Sigmoid colon (tissue), 6 donors: ENCODE measurements at regions not wholly inside any gene's neighbourhood (a gene's known extent, or its start where the extent isn't known, plus 50 kb on each side); places are given as distances from the start of the nearest gene placed in this dataset.

ENCODE experiments used
- DNase-seq: peaks from one replicate; pipeline ENCODE4 v3.0.0-alpha.2; 2019
- H3K27ac ChIP-seq, 4 donors: fragments of 200-600 bp; sonication (generic); one replicate each; pipeline ENCODE4 v1.5.1; 2016 to 2019; ENCODE audit warnings: mild to moderate bottlenecking in 1 of 4
- H3K27me3 ChIP-seq, 3 donors: fragments of 200-600 bp; sonication (generic); one replicate each; pipeline ENCODE4 v1.5.1; 2019; ENCODE audit warnings: mild to moderate bottlenecking in 1 of 3
- H3K36me3 ChIP-seq, 4 donors: fragments of 200-600 bp; sonication (generic); one replicate each; pipeline ENCODE4 v1.5.1; 2016 to 2019
- H3K4me1 ChIP-seq, 4 donors: fragments of 200-600 bp; sonication (generic); one replicate each; pipeline ENCODE4 v1.5.1; 2017 to 2019
- H3K4me3 ChIP-seq, 4 donors: fragments of 200-600 bp; sonication (generic); one replicate each; pipeline ENCODE4 v1.5.1; 2017 to 2019; ENCODE audit warnings: mild to moderate bottlenecking in 2 of 4, moderate library complexity in 1 of 4
- H3K9me3 ChIP-seq, 4 donors: fragments of 200-600 bp in 3 of 4; sonication (generic) in 3 of 4; one replicate each; pipeline versions ENCODE4 v1.5.1 to v1.6.1; 2013 to 2019
- CTCF ChIP-seq, 4 experiments: fragments of 450-650 bp in 3 of 4; fragments of 200-600 bp in 1 of 4; IDR thresholded peaks; one replicate each; pipeline ENCODE4 v1.5.1; 2016 to 2019; ENCODE audit warnings: antibody characterized with exemption in 4 of 4, mild to moderate bottlenecking in 3 of 4, moderate library complexity in 2 of 4
- EP300 ChIP-seq, 4 donors: sonication (generic); formaldehyde crosslinking; IDR thresholded peaks; one replicate each; pipeline ENCODE4 v1.6.1; 2017; ENCODE audit warnings: antibody characterized with exemption in 4 of 4
- POLR2A ChIP-seq, 2 donors: fragments of 450-650 bp; IDR thresholded peaks; one replicate each; pipeline ENCODE4 v1.6.1; 2016; ENCODE audit warnings: antibody characterized with exemption in 2 of 2, mild to moderate bottlenecking in 2 of 2, moderate library complexity in 2 of 2
- POLR2AphosphoS5 ChIP-seq, 4 donors: sonication (generic); formaldehyde crosslinking; IDR thresholded peaks; one replicate each; pipeline ENCODE4 v1.6.1; 2017; ENCODE audit warnings: antibody characterized with exemption in 4 of 4
- WGBS, 2 donors: extraction: QIAGEN DNeasy Blood & Tissue Kit; methylation state at CpG; one replicate each; pipeline ENCODE4 v1.1.7; 2013; 5-methylcytosine and 5-hydroxymethylcytosine counted together
- intact Hi-C: fragments of 100-400 bp; cut with DNase I; formaldehyde crosslinking; loops from one replicate; pipeline ENCODE4 v1.15.1; 2023
- donor health status: healthy with polysubstance abuse.
- donor health status: healthy.

DNA sequence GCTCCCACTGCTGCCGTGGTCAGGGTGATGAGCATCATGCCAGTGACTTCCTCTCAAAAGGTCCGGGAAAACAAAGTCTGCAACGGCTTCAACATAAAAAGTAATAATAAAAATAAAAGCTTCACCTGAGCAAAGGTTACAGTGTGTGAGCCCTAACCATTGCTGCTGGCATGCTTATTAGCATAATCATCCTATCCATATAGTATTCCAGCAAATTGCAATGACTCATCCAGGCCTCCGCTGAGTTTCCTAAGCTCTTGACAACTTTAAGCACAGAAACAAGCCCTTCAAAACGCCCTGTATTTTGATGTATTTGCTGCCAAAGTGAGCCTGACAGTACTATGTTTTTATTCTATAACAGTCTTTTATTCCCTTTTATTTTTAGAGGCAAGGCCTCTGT lies 100.5 kb downstream of the AASDH start:
- Histone ChIP-seq H3K4me3 (no peak overlapping the region), H3K27me3 (no peaks in the 10 kb centered on the region), H3K27ac (no peak overlapping the region), H3K36me3 (no peaks in the 10 kb centered on the region), H3K9me3 (peaks cover 0 to 3% (median 0%) of the 10 kb centered on the region in 4 donors), H3K4me1 (peaks cover 0 to 3% (median 0%) of the 10 kb centered on the region in 4 donors)
- DNase-seq = no peak
- intact Hi-C loops = no loop called here
- TF ChIP-seq CTCF (IDR thresholded peaks at IDR 0.05) (no peak), EP300 (IDR thresholded peaks at IDR 0.05) (no peak), POLR2A (IDR thresholded peaks at IDR 0.05) (no peak), POLR2AphosphoS5 (IDR thresholded peaks at IDR 0.05) (no peak)
- WGBS, 2 donors = 63 to 84% methylated on average over 5 of the region's 5 CpGs

GRCh38 chr4:56283375-56283774 lies 103.9 kb downstream of the AASDH start:
- no peaks in the 10 kb centered on the region for H3K36me3 ChIP-seq
- 96 to 97% methylated on average over 2 of the region's 2 CpGs for WGBS, 2 donors
- intact Hi-C loops = no loop called here
- no peaks in the 10 kb centered on the region for H3K4me1 ChIP-seq
- H3K27me3 ChIP-seq = no peaks in the 10 kb centered on the region
- DNase-seq = no peak
- no peak overlapping the region for H3K4me3 ChIP-seq
- peaks cover 0 to 3% (median 0%) of the 10 kb centered on the region in 4 donors for H3K9me3 ChIP-seq
- TF ChIP-seq CTCF (IDR thresholded peaks at IDR 0.05) = no peak
- TF ChIP-seq EP300 (IDR thresholded peaks at IDR 0.05) = no peak
- no peak for TF ChIP-seq POLR2AphosphoS5 (IDR thresholded peaks at IDR 0.05)
- TF ChIP-seq POLR2A (IDR thresholded peaks at IDR 0.05) = no peak
- H3K27ac ChIP-seq = no peak overlapping the region

DNA sequence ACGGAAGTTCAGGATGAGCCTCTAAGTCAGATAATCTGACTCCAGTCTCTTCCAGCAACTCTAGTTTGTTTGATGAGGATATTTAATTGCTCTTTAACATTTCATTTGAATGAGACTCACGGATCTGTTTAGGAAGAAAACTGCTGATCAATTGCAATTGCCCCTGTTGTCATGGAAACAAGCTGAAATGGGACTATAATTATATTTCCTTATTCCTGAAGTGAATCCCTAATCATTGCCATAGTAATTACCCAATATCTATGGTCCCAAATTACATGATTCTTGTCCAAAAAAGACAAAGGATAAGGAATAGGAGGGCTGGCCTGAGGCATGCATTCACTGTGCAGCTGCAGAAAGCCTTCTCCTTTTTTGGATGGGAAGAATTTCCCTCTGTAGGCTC lies 105.3 kb downstream of the AASDH start:
- Histone ChIP-seq H3K27ac (no peak overlapping the region), H3K9me3 (peaks cover 0 to 3% (median 0%) of the 10 kb centered on the region in 4 donors), H3K27me3 (no peaks in the 10 kb centered on the region), H3K4me1 (no peaks in the 10 kb centered on the region), H3K36me3 (no peaks in the 10 kb centered on the region), H3K4me3 (no peak overlapping the region)
- DNase-seq = no peak
- WGBS, 2 donors = 78 to 82% methylated on average over 2 of the region's 2 CpGs
- intact Hi-C loops = no loop called here
- TF ChIP-seq POLR2A (IDR thresholded peaks at IDR 0.05) (no peak), CTCF (IDR thresholded peaks at IDR 0.05) (no peak)

DNA sequence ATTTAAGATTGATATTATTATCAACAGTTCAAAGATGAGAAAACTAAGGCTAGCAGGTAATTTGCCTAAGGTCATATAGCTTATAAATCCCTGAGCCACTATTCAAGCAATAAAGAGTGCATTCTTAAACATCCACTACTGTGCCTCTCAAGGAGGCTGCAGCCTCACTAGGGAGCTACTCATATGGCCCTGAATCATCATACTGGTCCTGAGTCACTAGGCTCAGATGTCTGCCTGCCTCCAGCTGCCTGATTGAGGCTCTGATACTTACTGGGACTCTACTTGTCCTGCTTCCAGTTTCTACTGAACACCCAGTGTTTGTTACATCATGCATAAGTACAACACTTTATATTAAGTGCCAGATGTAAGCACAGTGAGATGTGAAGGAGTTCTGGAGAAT lies 110.7 kb downstream of the AASDH start:
- TF ChIP-seq EP300 (IDR thresholded peaks at IDR 0.05) (no peak), CTCF (IDR thresholded peaks at IDR 0.05) (no peak), POLR2AphosphoS5 (IDR thresholded peaks at IDR 0.05) (no peak), POLR2A (IDR thresholded peaks at IDR 0.05) (no peak)
- no peak overlapping the region for H3K4me3 ChIP-seq
- no peak overlapping the region for H3K27ac ChIP-seq
- intact Hi-C loops = no loop called here
- H3K4me1 ChIP-seq = no peaks in the 10 kb centered on the region
- no peak for DNase-seq
- H3K27me3 ChIP-seq = no peaks in the 10 kb centered on the region
- H3K9me3 ChIP-seq = no peaks in the 10 kb centered on the region
- no peaks in the 10 kb centered on the region for H3K36me3 ChIP-seq

- Histone ChIP-seq H3K4me1 (no peaks in the 10 kb centered on the region), H3K27me3 (no peaks in the 10 kb centered on the region), H3K9me3 (no peaks in the 10 kb centered on the region), H3K36me3 (no peaks in the 10 kb centered on the region), H3K4me3 (no peak overlapping the region), H3K27ac (no peak overlapping the region)
- 23 to 71% methylated on average over 2 of the region's 2 CpGs for WGBS, 2 donors
- DNase-seq = no peak
- TF ChIP-seq POLR2A (IDR thresholded peaks at IDR 0.05) = no peak
- TF ChIP-seq POLR2AphosphoS5 (IDR thresholded peaks at IDR 0.05) = no peak
- no peak for TF ChIP-seq EP300 (IDR thresholded peaks at IDR 0.05)
- no peak for TF ChIP-seq CTCF (IDR thresholded peaks at IDR 0.05)
- intact Hi-C loops = no loop called here
Observed at GRCh38 chr4:56273391-56273790, 113.9 kb downstream of the AASDH start.
